SK-N-SH treated with all-trans-retinoic acid at 6 μM for 48 hours (cell line): ENCODE measurements at regions not wholly inside any gene's neighbourhood (a gene's known extent, or its start where the extent isn't known, plus 50 kb on each side); places are given as distances from the start of the nearest gene placed in this dataset.

Experiments
- ARNTL ChIP-seq: fragments of 450-650 bp; formaldehyde crosslinking; IDR thresholded peaks from 2 replicates; pipeline ENCODE4 v1.5.0; 2020; ENCODE audit warnings: low read depth, mild to moderate bottlenecking, moderate library complexity, borderline replicate concordance
- BACH2 ChIP-seq: fragments of 250-450 bp; sonication (Bioruptor Pico); IDR thresholded peaks from 2 replicates; pipeline ENCODE4 v1.9.0; 2021; ENCODE audit warnings: mild to moderate bottlenecking, borderline replicate concordance
- GLIS3 ChIP-seq: fragments of 250-450 bp; sonication (Bioruptor Pico); IDR thresholded peaks from 2 replicates; pipeline ENCODE4 v1.5.0; 2020; ENCODE audit warnings: mild to moderate bottlenecking, moderate library complexity
- ISL1 ChIP-seq: fragments of 250-450 bp; sonication (Bioruptor Pico); IDR thresholded peaks from 2 replicates; pipeline ENCODE4 v2.1.2; 2022; ENCODE audit warnings: mild to moderate bottlenecking, moderate library complexity
- RARB ChIP-seq: fragments of 250-450 bp; sonication (Bioruptor Pico); IDR thresholded peaks from 2 replicates; pipeline ENCODE4 v1.8.0; 2021; ENCODE audit warnings: mild to moderate bottlenecking, moderate library complexity
- SNAI2 ChIP-seq: fragments of 250-450 bp; sonication (Bioruptor Pico); IDR thresholded peaks from 2 replicates; pipeline ENCODE4 v1.5.0; 2020; ENCODE audit warnings: mild to moderate bottlenecking, moderate library complexity
- TCF4 ChIP-seq: fragments of 250-450 bp; sonication (Bioruptor Pico); IDR thresholded peaks from 2 replicates; pipeline ENCODE4 v1.8.0; 2021; ENCODE audit warnings: mild to moderate bottlenecking, moderate library complexity, borderline replicate concordance
- ZC3H10 ChIP-seq: fragments of 250-450 bp; sonication (Bioruptor Pico); IDR thresholded peaks from 2 replicates; pipeline ENCODE4 v1.5.1; 2021; ENCODE audit warnings: mild to moderate bottlenecking, moderate library complexity
- ZFP3 ChIP-seq: fragments of 250-450 bp; sonication (Bioruptor Pico); IDR thresholded peaks from 2 replicates; pipeline ENCODE4 v1.5.0; 2020; ENCODE audit warnings: mild to moderate bottlenecking, moderate library complexity
- TF ChIP-seq, protein P1 (sequence below): fragments of 250-450 bp; sonication (Bioruptor Pico); IDR thresholded peaks from 2 replicates; pipeline ENCODE4 v1.8.0; 2020; ENCODE audit warnings: mild to moderate bottlenecking, moderate library complexity, borderline replicate concordance
- TF ChIP-seq, protein P2 (sequence below): fragments of 250-450 bp; sonication (Bioruptor Pico); IDR thresholded peaks from 2 replicates; pipeline ENCODE4 v1.8.0; 2021; ENCODE audit warnings: low read depth, mild to moderate bottlenecking, moderate library complexity, borderline replicate concordance

DNA sequence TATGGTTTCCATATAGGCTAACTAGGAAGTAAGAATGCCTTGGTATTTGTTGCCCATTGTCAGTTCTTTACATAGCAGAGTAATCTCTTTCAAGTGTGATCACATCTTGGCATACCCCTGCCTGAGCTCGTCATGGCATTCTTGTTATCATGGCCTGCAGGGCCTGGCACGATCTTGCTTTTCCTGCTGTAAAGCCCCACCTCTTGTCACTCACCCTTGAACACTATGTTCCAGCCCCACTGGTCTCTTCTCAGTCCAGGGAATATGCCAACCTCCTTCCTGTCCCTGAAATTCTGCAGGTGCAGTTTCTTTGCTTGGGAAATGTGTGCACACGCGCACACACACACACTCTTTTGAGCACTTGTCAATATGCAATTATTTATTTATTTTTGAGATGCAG is 250.2 kb upstream of the DMRT1 start:
- no peak for TF ChIP-seq ARNTL (CRISPR knock-in tag)
- no peak for TF ChIP-seq GLIS3 (CRISPR knock-in tag)
- no peak for TF ChIP-seq BACH2 (CRISPR knock-in tag)
- TF ChIP-seq ZFP3 (CRISPR knock-in tag), result no peak
- TF ChIP-seq RARB (CRISPR knock-in tag), result no peak
- TF ChIP-seq, protein P1, sequence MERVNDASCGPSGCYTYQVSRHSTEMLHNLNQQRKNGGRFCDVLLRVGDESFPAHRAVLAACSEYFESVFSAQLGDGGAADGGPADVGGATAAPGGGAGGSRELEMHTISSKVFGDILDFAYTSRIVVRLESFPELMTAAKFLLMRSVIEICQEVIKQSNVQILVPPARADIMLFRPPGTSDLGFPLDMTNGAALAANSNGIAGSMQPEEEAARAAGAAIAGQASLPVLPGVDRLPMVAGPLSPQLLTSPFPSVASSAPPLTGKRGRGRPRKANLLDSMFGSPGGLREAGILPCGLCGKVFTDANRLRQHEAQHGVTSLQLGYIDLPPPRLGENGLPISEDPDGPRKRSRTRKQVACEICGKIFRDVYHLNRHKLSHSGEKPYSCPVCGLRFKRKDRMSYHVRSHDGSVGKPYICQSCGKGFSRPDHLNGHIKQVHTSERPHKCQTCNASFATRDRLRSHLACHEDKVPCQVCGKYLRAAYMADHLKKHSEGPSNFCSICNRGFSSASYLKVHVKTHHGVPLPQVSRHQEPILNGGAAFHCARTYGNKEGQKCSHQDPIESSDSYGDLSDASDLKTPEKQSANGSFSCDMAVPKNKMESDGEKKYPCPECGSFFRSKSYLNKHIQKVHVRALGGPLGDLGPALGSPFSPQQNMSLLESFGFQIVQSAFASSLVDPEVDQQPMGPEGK, result no peak
- no peak for TF ChIP-seq ISL1 (CRISPR knock-in tag)
- TF ChIP-seq SNAI2 (CRISPR knock-in tag), result no peak
- TF ChIP-seq, protein P2, sequence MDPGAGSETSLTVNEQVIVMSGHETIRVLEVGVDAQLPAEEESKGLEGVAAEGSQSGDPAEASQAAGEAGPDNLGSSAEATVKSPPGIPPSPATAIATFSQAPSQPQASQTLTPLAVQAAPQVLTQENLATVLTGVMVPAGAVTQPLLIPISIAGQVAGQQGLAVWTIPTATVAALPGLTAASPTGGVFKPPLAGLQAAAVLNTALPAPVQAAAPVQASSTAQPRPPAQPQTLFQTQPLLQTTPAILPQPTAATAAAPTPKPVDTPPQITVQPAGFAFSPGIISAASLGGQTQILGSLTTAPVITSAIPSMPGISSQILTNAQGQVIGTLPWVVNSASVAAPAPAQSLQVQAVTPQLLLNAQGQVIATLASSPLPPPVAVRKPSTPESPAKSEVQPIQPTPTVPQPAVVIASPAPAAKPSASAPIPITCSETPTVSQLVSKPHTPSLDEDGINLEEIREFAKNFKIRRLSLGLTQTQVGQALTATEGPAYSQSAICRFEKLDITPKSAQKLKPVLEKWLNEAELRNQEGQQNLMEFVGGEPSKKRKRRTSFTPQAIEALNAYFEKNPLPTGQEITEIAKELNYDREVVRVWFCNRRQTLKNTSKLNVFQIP (CRISPR knock-in tag), result no peak
- no peak for TF ChIP-seq TCF4 (CRISPR knock-in tag)
- no peak for TF ChIP-seq ZC3H10
